Activated B cell treated with CpG ODN at 0.5 μM for 24 hours (primary cell): ENCODE measurements at regions not wholly inside any gene's neighbourhood (a gene's known extent, or its start where the extent isn't known, plus 50 kb on each side); places are given as distances from the start of the nearest gene placed in this dataset.

Experiments
- ATAC-seq: fragments of 200-7000 bp; cut with Tn5 transposase; one replicate; pipeline ENCODE4 v1.10.0; 2021; ENCODE audit warnings: low read depth, mild to moderate bottlenecking, moderate library complexity
- CTCF ChIA-PET: fragments of 350-600 bp; sonication (Branson Sonifier 250); formaldehyde crosslinking; loops from one replicate; lab custom pipeline; 2021; ENCODE audit warnings: antibody characterized with exemption; lab: Charles Lee
- POLR2A ChIA-PET: fragments of 350-600 bp; sonication (Branson Sonifier 250); formaldehyde crosslinking; loops from one replicate; lab custom pipeline; 2021; ENCODE audit warnings: antibody characterized with exemption; lab: Charles Lee
- DNase-seq: peaks from one replicate; pipeline ENCODE4 v3.0.0; 2022
- H3K27ac Mint-ChIP-seq: one replicate; pipeline ENCODE4 v1.8.0; 2020; ENCODE audit warnings: mixed read lengths
- H3K27me3 Mint-ChIP-seq: one replicate; pipeline ENCODE4 v1.8.0; 2021; ENCODE audit warnings: mixed read lengths
- H3K36me3 Mint-ChIP-seq: one replicate; pipeline ENCODE4 v1.8.0; 2021; ENCODE audit warnings: low read depth, mixed read lengths
- H3K4me1 Mint-ChIP-seq: one replicate; pipeline ENCODE4 v1.8.0; 2021; ENCODE audit warnings: mixed read lengths
- H3K4me3 Mint-ChIP-seq: one replicate; pipeline ENCODE4 v1.8.0; 2020; ENCODE audit warnings: mild to moderate bottlenecking, mixed read lengths
- H3K9me3 Mint-ChIP-seq: one replicate; pipeline ENCODE4 v1.8.0; 2020; ENCODE audit warnings: mixed read lengths
- CTCF ChIP-seq: fragments of 200-600 bp; IDR thresholded peaks from one replicate; pipeline ENCODE4 v1.8.0; 2022; ENCODE audit warnings: antibody characterized with exemption, mild to moderate bottlenecking
- intact Hi-C: fragments of 100-400 bp; cut with micrococcal nuclease; formaldehyde crosslinking; loops from one replicate; pipeline ENCODE4 v1.15.1; 2024

- no peaks in the 10 kb centered on the region for H3K36me3 Mint-ChIP-seq
- H3K9me3 Mint-ChIP-seq = no peaks in the 10 kb centered on the region
- H3K4me1 Mint-ChIP-seq = no peaks in the 10 kb centered on the region
- DNase-seq (no peak), ATAC-seq (no peak)
- no peak overlapping the region for H3K27ac Mint-ChIP-seq
- peaks cover 10% of the 10 kb centered on the region for H3K27me3 Mint-ChIP-seq
- TF ChIP-seq CTCF = no peak
- H3K4me3 Mint-ChIP-seq = no peak overlapping the region
- ChIA-PET CTCF (no interaction called here), POLR2A (interaction anchor here (0.6 kb wide), 1 partner anchor 17 kb away, joined by 3 read pairs; no protein-coding TSS in a partner anchor)
- intact Hi-C loops = no loop called here
Observed at GRCh38 chr5:154111214-154111613, 72.4 kb downstream of the MFAP3 start.

GRCh38 chr5:154112255-154112654 is 73.5 kb downstream of the MFAP3 start:
- no peaks in the 10 kb centered on the region for H3K36me3 Mint-ChIP-seq
- POLR2A ChIA-PET = no interaction called here
- no peaks in the 10 kb centered on the region for H3K4me1 Mint-ChIP-seq
- H3K4me3 Mint-ChIP-seq = no peak overlapping the region
- intact Hi-C loops = no loop called here
- CTCF ChIA-PET = no interaction called here
- no peak overlapping the region for H3K27ac Mint-ChIP-seq
- no peaks in the 10 kb centered on the region for H3K9me3 Mint-ChIP-seq
- TF ChIP-seq CTCF = no peak
- no peak for ATAC-seq
- DNase-seq = no peak
- peaks cover 14% of the 10 kb centered on the region for H3K27me3 Mint-ChIP-seq

GRCh38 chr5:154115291-154115690 is 75.2 kb upstream of the GALNT10 start:
- H3K9me3 Mint-ChIP-seq = no peaks in the 10 kb centered on the region
- ChIA-PET POLR2A (no interaction called here), CTCF (no interaction called here)
- DNase-seq = no peak
- no peaks in the 10 kb centered on the region for H3K36me3 Mint-ChIP-seq
- intact Hi-C loops = no loop called here
- H3K4me3 Mint-ChIP-seq = no peak overlapping the region
- H3K4me1 Mint-ChIP-seq = peaks cover 17% of the 10 kb centered on the region
- ATAC-seq = no peak
- H3K27me3 Mint-ChIP-seq = peaks cover 17% of the 10 kb centered on the region
- no peak overlapping the region for H3K27ac Mint-ChIP-seq
- TF ChIP-seq CTCF = no peak

- no peaks in the 10 kb centered on the region for H3K9me3 Mint-ChIP-seq
- DNase-seq (no peak), ATAC-seq (no peak)
- peaks cover 17% of the 10 kb centered on the region for H3K4me1 Mint-ChIP-seq
- ChIA-PET CTCF (no interaction called here), POLR2A (no interaction called here)
- TF ChIP-seq CTCF = no peak
- H3K4me3 Mint-ChIP-seq = no peak overlapping the region
- H3K27me3 Mint-ChIP-seq = peaks cover 24% of the 10 kb centered on the region
- intact Hi-C loops = no loop called here
- no peak overlapping the region for H3K27ac Mint-ChIP-seq
- no peaks in the 10 kb centered on the region for H3K36me3 Mint-ChIP-seq
Observed at GRCh38 chr5:154117050-154117449, 73.5 kb upstream of the GALNT10 start.

- POLR2A ChIA-PET = no interaction called here
- Mint-ChIP-seq H3K36me3 (no peaks in the 10 kb centered on the region), H3K4me3 (no peak overlapping the region), H3K27ac (no peak overlapping the region), H3K27me3 (peaks cover 25% of the 10 kb centered on the region), H3K4me1 (peaks cover 17% of the 10 kb centered on the region), H3K9me3 (no peaks in the 10 kb centered on the region)
- DNase-seq (no peak), ATAC-seq (no peak)
- intact Hi-C loops = no loop called here
- CTCF ChIA-PET = no interaction called here
- TF ChIP-seq CTCF = no peak
Observed at GRCh38 chr5:154117930-154118329, 72.6 kb upstream of the GALNT10 start.
